ENCODE measurements at regions not wholly inside any gene's neighbourhood (a gene's known extent, or its start where the extent isn't known, plus 50 kb on each side); places are given as distances from the start of the nearest gene placed in this dataset.
"Not testable (repeated sequence)": the region's sequence is repeated elsewhere in the genome, so short reads cannot be mapped to it uniquely, and the experiment has no call there.

- not testable (repeated sequence) for DNase-seq
These were observed 60.5 kb downstream of the GOLGA6L22 start for GRCh38 chr15:22519213-22519612.

DNA sequence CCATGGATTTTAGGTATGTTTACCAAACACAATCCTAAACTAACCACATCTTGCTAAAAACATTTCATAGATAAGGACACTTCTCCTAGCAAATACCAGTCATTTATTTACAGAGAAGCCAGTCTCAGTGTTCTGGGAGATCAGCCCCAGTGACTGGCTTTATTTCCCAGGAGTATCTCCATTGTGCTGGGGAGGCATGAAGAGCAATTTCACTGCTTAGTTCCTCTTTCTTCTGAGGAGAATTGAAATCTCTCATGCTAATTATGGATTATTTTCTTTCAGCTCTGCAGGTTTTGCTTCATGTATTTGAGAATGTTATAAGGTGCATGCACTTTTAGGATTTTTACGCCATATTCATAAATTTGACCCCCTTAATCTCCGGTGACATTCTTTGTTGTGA is 67.8 kb downstream of the GOLGA6L22 start:
- DNase-seq: not testable (repeated sequence)

DNA sequence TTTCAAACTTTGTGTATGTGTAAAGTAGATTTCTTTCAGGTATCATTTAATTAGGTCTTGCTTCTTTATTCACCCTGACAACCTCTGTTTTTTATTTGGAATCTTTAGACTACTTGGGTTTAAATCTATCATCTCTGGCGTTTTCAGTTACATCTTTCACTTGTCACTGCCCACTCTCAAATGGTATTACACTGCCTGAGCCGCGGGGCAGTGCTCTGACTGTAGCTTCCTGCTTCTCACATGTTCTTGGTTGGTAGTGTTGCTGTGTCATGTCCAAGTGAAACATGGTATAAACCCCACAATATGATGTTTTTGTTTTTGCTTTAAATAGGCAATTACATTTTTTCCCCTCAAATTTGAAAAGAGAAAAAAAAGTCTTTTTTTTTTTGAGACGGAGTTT is 68.3 kb downstream of the GOLGA6L22 start:
- not testable (repeated sequence) for DNase-seq

- not testable (repeated sequence) for DNase-seq
These were observed 70.5 kb downstream of the GOLGA6L22 start for GRCh38 chr15:22529200-22529599.

DNA sequence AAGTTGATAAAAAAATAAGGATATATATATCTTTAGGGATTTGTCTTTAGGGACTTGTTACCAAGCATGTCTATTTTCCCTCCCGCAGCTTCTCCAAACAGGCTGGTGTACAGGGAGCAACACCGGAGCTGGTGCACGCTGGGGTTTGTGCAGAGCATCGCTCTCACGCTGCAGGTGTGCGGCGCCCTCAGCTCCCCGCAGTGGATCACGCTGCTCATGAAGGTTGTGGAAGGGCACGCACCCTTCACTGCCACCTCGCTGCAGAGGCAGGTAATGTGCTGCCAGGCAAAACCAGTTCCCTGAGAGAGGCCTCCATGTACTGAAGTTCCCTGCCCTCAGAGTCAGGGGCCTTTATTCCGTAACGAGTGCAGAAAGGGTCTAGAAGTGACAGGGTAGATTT is 101.0 kb downstream of the GOLGA6L22 start:
- DNase-seq: not testable (repeated sequence)

- DNase-seq: not testable (repeated sequence)
These were observed 103.0 kb downstream of the GOLGA6L22 start for GRCh38 chr15:22561716-22562115.

- not testable (repeated sequence) for DNase-seq
These were observed 107.8 kb downstream of the GOLGA6L22 start for GRCh38 chr15:22566510-22566909.

DNA sequence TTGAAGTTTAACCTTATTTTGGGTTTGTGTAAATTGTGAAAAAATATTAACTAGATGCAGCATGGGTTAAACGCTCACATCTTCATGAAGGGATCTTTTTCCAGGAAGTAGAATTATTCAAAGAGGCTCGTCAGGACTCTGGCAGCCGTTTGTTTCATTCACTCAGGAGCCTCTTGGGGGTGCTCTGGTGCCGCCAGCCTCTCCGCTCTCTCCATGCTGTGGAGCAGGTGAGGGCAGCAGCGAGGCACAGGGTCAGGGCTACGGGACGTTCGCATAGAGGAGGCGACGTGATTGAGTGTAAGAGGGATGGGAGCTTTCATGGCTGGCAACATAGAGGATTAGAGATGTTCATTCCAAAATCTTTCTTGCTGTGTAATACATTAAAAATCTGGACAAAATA is 110.8 kb downstream of the GOLGA6L22 start:
- not testable (repeated sequence) for DNase-seq

DNA sequence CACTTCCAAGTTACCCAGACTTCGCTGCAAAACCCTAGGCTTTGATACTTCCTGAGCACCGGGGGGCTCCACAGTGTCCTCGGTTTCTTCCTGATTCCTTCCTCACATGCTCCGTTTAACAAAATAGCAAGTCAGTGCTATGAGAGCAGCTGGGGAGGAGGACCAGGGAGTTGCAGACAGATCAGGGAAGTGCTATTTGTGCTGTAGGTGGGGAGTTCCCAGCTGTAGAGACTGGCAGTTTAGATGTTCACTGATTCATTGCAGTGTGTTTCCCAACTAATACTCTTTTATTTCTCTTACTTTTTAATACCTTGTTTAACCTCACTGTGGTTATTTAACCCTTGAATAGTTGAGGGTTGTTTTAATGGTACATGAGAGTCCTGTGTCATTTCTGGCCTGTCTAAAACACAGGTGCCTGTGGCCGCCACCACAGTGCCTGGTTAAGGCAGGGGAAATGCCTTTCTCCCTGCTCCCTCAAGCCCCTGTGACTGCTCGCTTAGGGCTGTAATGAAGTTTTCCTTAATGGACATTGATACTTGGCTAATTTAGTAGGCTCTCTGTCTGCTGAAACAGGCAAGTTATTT is 113.5 kb downstream of the GOLGA6L22 start:
- DNase-seq: not testable (repeated sequence)

GRCh38 chr15:22572792-22573191 is 114.1 kb downstream of the GOLGA6L22 start:
- DNase-seq: not testable (repeated sequence)

- not testable (repeated sequence) for DNase-seq
These were observed 119.1 kb downstream of the GOLGA6L22 start for GRCh38 chr15:22577828-22578227.

GRCh38 chr15:22579213-22579612 is 120.5 kb downstream of the GOLGA6L22 start:
- not testable (repeated sequence) for DNase-seq

GRCh38 chr15:22587391-22587790 is 128.7 kb downstream of the GOLGA6L22 start:
- DNase-seq: not testable (repeated sequence)

DNA sequence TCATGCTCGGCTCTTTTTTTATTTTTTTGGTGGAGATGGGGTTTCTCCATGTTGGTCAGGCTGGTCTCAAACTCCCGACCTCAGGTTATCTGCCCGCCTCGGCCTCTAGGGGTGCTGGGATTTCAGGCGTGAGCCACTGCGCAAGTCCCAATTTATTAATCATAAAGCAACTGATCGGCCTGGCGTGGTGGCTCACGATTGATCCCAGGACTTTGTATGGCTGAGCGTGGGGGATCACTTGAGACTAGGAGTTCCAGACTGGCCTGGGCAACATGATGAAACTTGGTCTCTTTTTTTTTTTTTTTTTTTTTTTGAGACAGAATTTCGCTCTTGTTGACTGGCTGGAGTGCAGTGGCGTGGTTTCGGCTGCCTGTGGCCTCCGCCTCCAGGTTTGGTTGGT is 139.8 kb downstream of the GOLGA6L22 start:
- not testable (repeated sequence) for DNase-seq

DNA sequence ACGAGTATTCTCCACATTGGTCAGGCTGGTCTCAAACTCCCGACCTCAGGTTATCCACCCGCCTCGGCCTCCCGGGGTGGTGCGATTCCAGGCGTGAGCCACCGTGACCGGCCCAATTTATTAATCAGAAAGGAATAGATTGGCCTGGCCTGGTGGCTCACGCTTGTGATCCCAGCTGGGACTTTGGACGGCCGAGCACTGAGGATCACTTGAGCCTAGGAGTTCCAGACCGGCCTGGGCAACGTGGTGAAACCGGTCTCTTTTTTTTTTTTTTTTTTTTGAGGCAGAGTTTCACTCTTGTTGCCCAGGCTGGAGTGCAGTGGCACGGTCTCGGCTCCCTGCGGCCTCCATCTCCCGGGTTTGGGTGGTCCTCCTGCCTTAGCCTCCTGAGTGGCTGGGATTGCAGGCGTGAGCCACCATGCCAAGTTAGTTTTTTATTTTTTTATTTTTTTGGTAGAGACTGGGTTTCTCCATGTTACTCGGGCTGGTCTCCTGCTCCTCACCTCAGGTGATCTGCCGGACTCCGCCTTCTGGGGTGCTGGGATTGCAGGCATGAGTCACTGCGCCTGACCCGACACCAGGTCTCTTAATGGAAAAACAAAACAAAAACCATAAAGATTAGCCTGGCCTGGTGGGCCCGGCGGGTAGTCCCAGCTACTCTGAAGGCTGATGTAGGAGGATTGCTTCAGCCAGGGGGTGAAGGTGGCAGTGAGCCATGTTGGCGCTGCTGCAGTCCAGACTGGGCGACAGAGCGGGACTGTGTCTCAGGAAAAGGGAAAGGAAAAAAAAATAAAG is 141.0 kb downstream of the GOLGA6L22 start:
- DNase-seq: not testable (repeated sequence)

- not testable (repeated sequence) for DNase-seq
These were observed 158.3 kb downstream of the GOLGA6L22 start for GRCh38 chr15:22616976-22617375.

DNA sequence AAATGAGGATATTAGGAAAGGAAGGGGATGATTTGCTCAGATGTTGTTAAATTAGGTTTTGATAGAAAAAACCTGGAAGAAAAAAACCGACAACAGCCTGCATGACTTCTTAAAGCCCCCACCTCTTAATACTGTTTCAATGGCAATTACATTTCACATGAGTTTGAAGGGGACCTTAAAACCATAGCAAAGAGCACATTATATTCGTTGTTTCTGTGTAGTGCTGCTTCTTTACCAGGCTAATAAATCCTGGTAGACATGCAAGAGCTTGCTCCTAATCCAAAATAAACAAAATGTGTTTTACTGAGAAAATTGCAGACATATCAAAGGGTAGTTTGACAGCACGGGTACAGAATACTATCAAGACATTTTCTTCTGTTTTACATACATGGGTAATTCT is 154.7 kb upstream of the NIPA1 start:
- not testable (repeated sequence) for DNase-seq

DNA sequence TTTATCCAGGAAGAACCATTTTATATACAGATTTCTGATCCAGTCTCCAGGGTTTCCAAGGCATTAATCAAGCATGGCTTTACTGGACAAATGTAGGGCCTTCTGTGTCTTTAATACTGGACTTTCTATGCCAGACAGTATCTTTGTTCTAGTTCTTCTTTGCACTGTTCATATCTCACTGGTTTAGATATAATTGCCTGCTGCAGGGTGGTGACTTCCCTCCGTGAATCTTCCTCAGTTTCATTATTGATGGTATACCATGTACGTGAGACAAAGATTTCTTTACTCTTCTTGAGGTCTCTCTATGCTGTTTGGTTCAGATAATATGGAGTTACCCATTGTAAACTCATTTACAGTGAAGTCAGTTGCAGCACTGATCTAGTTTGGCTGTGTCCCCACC is 146.5 kb upstream of the NIPA1 start:
- not testable (repeated sequence) for DNase-seq

- not testable (repeated sequence) for DNase-seq
These were observed 137.0 kb upstream of the NIPA1 start for GRCh38 chr15:22649458-22649857.

DNA sequence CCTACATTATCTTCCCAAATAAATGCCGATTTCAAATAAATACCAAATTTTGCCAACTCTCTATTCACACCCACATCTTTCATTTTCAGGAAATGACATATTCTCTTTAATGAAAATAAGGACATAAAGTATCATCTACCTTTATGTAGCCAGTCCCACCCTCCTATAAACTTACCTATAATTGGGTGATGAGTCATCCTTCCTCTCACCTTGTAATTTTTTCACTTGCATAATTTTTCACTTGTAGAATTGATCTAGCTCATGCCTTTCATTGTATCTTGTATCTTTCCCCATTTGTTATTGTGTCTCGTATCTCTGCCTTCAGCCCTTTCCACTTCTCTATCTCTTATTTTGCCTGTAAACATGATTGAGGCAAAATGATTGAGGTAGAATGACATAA is 135.3 kb upstream of the NIPA1 start:
- not testable (repeated sequence) for DNase-seq

GRCh38 chr15:22664294-22665058 is 122.0 kb upstream of the NIPA1 start:
- peak in 9 of 14 donors; percentile 2 to 52 (median 40) for DNase-seq

DNA sequence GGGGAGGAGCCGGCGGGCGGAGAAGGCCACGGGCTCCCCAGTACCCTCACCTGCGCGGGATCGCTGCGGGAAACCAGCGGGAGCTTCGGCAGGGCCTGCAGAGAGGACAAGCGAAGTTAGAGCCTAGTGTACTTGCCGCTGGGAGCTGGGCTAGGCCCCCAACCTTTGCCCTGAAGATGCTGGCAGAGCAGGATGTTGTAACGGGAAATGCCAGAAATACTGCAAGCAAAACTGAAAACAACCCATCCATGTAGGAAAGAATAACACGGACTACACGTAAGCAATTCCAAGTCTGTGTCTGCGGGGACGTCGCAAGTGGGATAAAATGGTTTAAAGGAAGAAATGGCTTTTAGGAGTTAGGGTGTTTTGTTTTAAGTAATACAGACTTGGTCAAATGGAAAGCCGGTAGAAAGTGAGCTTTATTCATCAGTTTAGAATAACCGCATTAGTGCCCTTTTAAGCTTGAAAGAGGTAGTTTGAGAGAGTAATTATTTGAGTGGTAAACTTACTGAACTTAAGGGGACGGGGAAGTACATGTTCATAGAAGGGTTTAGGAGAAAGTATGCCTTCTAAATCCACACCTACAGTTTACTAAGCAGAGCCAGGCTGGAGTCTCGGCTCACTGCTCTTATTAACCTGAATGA is 121.3 kb upstream of the NIPA1 start:
- DNase-seq: peak in 5 of 14 donors; percentile 2 to 51 (median 28)

Measured in C1 segment of cervical spinal cord (tissue), 14 donors.